NCI-H2081 treated with DMSO at 0.1 percent for 48 hours (cell line): ENCODE measurements at regions not wholly inside any gene's neighbourhood (a gene's known extent, or its start where the extent isn't known, plus 50 kb on each side); places are given as distances from the start of the nearest gene placed in this dataset.
"Not testable (repeated sequence)": the region's sequence is repeated elsewhere in the genome, so short reads cannot be mapped to it uniquely, and the experiment has no call there.

ENCODE experiments used
- DNase-seq: peaks from one replicate; lab custom pipeline; 2025; lab: John Stamatoyannopoulos, UW

DNA sequence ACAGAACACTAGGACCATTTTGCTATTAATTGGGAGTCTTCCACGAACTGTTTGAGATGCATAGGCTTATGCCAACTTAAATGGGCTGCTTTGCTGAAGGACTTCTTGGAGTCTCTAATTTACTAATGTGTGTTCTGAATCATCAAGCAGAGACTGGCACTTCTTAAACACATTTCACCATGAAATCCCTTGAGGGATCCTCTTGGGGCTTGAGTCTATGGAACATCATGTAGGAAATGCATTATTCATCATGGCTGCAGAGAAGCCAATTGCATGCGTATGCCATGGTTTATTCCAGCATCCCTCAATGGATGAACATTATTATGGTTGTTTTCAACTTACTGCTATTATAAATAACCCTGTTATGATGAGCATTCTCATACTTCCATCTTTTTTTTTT lies 73.4 kb downstream of the FGD2 start:
- DNase-seq = no peak

DNA sequence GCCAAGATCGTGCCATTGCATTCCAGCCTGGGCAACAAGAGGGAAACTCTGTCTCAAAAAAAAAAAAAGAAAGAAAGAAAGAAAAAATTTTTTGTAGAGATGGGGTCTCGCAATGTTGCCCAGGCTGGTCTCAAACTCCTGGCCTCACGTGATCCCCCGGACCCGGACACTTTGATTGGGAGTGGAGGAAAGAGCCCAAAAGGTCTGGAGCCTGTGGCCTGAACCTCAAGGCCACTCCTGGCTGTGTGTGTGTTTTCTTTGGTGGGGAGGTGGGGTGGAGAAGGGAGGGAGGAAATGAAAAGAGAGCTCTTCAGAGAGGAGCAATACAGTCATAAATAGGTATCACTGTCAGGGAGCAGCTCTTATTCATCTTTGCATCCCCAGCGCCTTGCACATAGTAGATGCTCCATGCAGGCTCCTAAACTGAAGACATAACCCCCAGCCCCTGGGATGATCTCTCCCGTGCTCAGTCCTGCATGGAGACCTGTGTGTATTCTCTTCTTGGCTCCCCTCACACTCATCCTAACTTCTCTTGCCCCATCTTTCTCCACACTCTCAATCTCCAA lies 75.7 kb downstream of the FGD2 start:
- no peak for DNase-seq

GRCh38 chr6:37082390-37083130 lies 77.1 kb downstream of the FGD2 start:
- DNase-seq = no peak

DNA sequence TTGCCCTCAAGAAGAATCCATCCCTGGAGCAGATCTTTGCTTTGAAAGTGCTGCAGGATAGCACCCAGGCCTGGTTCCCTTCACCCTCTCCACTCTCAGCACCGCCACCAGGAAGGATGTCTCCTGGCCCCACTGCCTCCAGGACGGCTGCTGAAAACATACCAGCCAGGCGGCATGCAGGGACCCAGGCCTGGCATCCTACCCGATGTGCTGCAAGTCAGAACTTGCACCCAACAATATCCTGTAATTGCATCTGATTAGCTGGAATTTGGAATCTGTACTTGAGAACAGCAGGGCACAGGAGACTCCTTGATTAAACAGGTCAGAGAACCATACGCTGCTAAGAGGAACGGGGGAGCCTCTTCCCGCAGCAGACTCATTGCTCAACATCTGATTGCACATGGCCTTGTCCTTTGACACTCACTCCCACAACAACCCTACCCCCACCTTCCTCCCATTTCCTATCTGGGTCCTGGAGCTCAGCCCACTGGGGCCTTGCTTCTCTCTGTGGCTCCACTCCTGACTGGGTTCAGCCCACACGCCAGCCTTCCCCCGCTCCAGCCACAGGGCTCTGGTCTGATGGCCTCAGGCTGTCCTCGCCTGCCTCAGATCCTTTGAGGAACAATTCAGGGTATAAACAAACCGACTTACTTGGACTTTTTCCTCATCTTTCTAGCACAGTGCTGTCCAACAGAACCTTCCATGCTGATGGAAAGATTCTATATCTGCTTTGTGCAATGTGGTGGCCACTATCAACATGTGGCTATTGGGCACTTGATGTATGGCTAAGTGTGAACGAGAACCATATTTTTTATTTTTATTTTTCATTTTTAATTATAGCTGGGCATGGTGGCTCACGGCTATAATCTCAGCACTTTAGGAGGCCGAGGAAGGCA lies 78.0 kb downstream of the FGD2 start:
- DNase-seq = no peak

DNA sequence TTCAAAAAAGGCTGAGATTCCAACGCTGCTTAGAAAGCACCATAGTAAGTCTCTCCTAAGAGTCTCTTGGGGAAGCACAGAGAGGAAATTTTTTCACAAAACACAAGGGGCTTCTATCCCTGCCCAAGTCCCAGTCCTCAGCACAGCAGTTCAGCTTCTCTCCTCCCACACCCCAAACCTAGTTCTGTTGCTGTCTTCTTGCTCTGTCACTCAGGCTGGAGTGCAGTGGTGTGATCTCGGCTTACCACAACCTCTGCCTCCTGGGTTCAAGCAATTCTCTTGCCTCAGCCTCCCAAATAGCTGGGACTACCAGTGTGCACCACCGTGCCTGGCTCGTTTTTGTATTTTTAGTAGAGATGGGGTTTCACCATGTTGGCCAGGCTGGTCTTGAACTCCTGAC lies 79.2 kb downstream of the FGD2 start:
- DNase-seq = not testable (repeated sequence)

DNA sequence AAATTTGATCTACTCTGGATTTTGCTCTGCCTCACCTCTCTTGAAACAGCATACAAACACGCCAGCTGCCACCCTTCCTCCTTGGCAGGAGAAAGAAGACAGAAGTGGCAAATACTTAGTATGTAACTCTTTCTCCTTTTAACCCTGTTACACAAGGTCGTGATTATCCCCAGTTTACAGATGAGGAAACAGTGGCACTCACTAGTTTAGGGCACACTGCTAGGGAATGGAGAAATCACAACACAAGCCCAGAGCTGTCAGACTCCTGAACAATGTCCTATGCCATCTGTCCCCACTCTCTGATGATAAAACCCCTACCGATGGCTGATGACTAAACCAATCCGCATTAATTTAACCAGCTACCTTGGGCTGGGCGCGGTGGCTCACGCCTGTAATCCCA lies 79.7 kb downstream of the FGD2 start:
- DNase-seq = no peak

GRCh38 chr6:37088897-37089296 lies 81.1 kb upstream of the PIM1 start:
- DNase-seq = no peak

- no peak for DNase-seq
Measured at GRCh38 chr6:37089783-37090182, 80.2 kb upstream of the PIM1 start.

DNA sequence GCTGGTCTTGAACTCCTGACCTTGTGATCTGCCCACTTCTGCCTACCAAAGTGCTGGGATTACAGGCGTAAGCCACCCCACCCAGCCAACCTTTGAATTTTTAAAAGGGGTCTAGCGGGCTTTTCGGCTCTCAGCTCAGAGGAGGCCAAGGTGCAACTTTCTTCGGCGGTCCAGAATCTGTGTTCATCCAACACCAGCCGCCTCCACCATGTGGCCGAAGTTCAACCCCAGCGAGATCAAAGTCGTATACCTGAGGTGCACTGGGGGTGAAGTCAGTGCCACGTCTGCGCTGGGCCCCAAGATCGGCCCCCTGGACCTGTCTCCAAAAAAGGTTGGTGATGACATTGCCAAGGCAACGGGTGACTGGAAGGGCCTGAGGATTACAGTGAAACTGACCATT lies 78.8 kb upstream of the PIM1 start:
- DNase-seq = not testable (repeated sequence)

DNA sequence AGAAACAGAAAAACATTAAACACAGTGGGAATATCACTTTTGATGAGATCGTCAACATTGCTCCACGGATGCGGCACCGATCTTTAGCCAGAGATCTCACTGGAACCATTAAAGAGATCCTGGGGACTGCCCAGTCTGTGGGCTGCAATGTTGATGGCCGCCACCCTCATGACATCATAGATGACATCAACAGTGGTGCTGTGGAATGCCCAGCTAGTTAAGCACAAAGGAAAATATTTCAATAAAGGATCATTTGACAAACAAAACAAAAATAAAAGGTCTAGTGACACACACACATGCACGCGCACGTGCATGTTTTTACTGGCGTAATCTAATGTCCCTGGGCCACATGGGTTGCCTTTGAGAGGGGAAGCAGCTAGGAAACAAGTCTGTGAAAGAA lies 78.4 kb upstream of the PIM1 start:
- DNase-seq = not testable (repeated sequence)

- no peak for DNase-seq
Measured at GRCh38 chr6:37092923-37093727, 76.8 kb upstream of the PIM1 start.

DNA sequence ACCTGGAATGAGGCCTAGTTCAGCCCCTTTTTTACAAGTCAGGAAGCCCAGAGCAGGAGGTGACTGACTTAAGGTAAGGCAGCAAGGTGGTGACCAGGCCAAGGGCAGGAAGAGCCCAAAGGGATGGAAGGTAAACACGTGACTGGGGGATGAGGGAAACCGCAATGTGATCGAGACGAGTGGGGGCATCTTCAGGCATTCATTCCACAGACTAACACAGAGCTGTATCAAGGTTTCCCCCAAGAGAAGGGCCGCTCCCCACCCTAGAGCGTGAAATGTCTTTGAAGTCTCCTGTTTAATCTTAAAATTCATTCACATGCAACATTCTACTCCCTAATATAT lies 76.3 kb upstream of the PIM1 start:
- DNase-seq = no peak

- DNase-seq = no peak
Measured at GRCh38 chr6:37095997-37096396, 74.0 kb upstream of the PIM1 start.

DNA sequence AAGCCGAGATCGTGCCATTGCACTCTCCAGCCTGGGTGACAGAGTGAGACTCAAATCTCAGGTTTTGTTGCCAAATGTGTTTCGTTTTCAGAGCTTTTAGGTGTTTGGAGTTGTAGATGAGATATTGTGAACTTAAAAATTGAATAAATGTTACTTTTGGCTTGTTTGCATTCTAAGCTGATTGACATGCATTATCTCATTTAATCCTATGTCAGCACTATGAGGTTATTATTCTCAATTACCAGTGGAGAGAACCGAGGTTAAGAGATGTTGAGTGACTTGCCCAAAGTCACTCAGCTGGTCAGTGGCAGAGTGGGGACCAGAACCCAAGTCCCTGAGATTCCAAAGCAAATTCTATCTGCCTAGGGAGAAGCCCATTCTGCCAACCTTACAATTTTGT lies 72.6 kb upstream of the PIM1 start:
- DNase-seq = no peak

GRCh38 chr6:37099442-37099841 lies 70.5 kb upstream of the PIM1 start:
- no peak for DNase-seq

DNA sequence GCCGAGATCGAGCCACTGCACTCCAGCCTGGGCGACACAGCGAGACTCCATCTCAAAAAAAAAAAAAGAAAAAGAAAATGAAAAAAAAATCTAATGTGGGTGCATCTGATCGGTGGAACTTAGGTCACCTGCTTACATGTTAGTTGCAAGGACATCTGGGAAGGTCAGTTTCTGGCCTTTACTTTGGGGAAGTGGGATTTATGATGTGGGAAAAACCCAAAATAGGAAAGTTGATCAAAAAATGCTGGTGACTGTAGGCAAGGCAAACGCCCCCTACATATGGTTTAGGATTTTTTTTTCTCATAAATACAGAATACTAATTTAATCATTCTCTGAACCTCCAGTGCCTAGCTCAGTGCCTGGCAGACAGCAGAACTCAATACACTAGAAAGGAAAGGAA lies 69.2 kb upstream of the PIM1 start:
- DNase-seq = no peak

- DNase-seq = no peak
Measured at GRCh38 chr6:37101991-37102298, 68.0 kb upstream of the PIM1 start.

DNA sequence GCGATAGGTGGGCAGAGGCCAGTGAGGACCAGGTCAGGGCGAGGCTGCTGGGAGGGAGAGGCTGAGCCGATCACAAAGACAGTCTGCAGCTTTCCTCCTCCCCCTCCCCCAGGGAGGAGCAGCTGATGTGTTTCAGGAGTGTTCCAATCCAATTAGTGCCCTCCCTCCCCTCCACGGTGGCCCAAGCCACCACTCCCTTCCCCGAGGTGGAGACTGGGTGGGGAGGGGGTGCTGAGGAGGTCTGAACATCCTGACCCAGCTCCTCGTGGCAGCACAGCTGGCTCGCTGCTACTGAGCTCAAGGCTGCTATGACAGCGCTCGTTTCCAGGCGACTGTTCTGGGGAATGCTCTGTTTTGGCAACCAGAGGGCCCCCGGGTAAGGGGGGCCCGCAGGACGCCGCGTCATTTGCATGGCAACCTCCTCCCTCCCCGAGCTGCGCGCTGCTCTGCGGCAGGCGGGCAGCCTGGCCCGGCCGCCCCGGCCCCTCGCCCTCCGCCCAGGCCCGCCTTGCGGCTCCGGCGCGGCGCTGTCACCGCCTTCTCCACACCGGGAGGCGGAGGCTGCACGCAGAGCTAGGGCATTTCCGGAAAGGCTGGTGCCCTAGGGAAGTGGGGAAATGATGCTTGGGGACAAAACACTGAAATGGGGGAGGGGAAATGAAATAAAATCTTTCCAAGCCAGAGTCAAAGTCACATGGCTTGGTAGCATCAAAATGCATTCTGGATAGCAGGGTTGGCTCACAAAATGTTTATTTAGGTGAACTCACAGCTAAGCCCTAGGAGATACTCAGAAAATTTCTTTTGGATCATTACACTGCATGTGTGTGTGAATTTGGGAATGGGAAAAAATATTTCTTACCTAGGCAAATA lies 67.4 kb upstream of the PIM1 start:
- peak; percentile 78 for DNase-seq

- DNase-seq = peak; percentile 51
Measured at GRCh38 chr6:37103169-37104039, 66.5 kb upstream of the PIM1 start.

DNA sequence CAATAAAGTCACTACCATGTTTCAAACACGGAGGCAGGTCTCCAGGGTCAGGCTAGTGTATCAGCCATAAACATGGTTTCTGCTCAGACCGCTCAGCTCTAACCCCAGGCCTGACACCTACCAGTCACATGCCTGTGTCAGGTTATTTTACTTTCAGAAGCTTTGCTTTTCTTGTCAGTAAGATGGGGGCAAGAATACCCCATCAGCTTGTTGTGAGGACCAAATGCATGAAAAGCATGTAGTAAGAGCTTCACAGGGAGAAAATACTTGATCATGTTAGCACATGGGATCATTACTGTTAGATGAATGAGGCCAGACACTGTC lies 65.2 kb upstream of the PIM1 start:
- DNase-seq = no peak
